ENCODE measurements at regions not wholly inside any gene's neighbourhood (a gene's known extent, or its start where the extent isn't known, plus 50 kb on each side); places are given as distances from the start of the nearest gene placed in this dataset.

- no peak overlapping the region for H2AFZ ChIP-seq (ENCODE audit: low read depth, low read length)
- no peaks in the 10 kb centered on the region for H3K4me1 ChIP-seq (ENCODE audit: control insufficient read depth, extremely low read depth, insufficient read depth, low read length)
- no peak overlapping the region for H3K27ac ChIP-seq (ENCODE audit: insufficient read depth, low read depth, low read length)
- intact Hi-C loops (cut with micrococcal nuclease) (no loop called here), dilution Hi-C loops (cut with MboI; ENCODE audit: extremely low pct_ligation_motif_present, low sequenced_read_pairs) (no loop called here)
- no peaks in the 10 kb centered on the region for H3K36me3 ChIP-seq (ENCODE audit: control insufficient read depth in 2 of 2, extremely low read depth in 1 of 2, insufficient read depth in 2 of 2, low read length in 2 of 2)
- H3K9ac ChIP-seq (replicated peaks; ENCODE audit: extremely low read depth, insufficient read depth, low read length): no peak overlapping the region
- no peaks in the 10 kb centered on the region for H3K9me3 ChIP-seq (replicated peaks; ENCODE audit: control insufficient read depth, insufficient read depth, low read length)
- no peaks in the 10 kb centered on the region for H3K79me2 ChIP-seq (ENCODE audit: control insufficient read depth, insufficient read depth, low read length)
- no peaks in the 10 kb centered on the region for H4K20me1 ChIP-seq (replicated peaks; ENCODE audit: control insufficient read depth, extremely low read depth, insufficient read depth, low read length)
- H3K9me1 ChIP-seq (replicated peaks; ENCODE audit: control insufficient read depth, extremely low read depth, insufficient read depth, low read length): no peaks in the 10 kb centered on the region
- TF ChIP-seq MYC (IDR thresholded peaks at IDR 0.05; ENCODE audit: low read depth, low read length) (no peak), POLR2AphosphoS5 (IDR thresholded peaks at IDR 0.05; ENCODE audit: insufficient read depth, low read depth, low read length) (no peak), CTCF (IDR thresholded peaks at IDR 0.05; ENCODE audit: extremely low read depth in 1 of 2, insufficient read depth in 1 of 2, low read depth in 1 of 2, low read length in 2 of 2) (no peak), FOS (IDR thresholded peaks at IDR 0.05; ENCODE audit: borderline replicate concordance, insufficient read depth, low read length) (no peak), EZH2 (IDR thresholded peaks at IDR 0.05; ENCODE audit: borderline replicate concordance, low read depth, low read length, severe bottlenecking) (no peak), MAX (IDR thresholded peaks at IDR 0.05; ENCODE audit: insufficient read depth, insufficient read length) (no peak), GATA2 (IDR thresholded peaks at IDR 0.05; ENCODE audit: insufficient read depth, insufficient read length, low read depth, low read length) (no peak)
- H3K4me3 ChIP-seq (replicated peaks in 1 of 3; ENCODE audit: insufficient read depth in 1 of 3, low read depth in 1 of 3, low read length in 3 of 3): no peak overlapping the region
- DNase-seq (ENCODE audit: low read depth, low spot score) (no peak), FAIRE-seq (no peak)
- H3K4me2 ChIP-seq (ENCODE audit: insufficient read depth, low read length): no peak overlapping the region
- no TSS peak for BruUV-seq (replicated peaks)
- ChIA-PET CTCF (no interaction called here), POLR2A (no interaction called here)
- no peaks in the 10 kb centered on the region for H3K27me3 ChIP-seq (ENCODE audit: control insufficient read depth in 2 of 2, insufficient read depth in 2 of 2, low read length in 2 of 2)
Observed at GRCh38 chr1:166594646-166595045, 244.6 kb upstream of the POGK start.

Measured in endothelial cell of umbilical vein (primary cell).